ENCODE measurements at regions not wholly inside any gene's neighbourhood (a gene's known extent, or its start where the extent isn't known, plus 50 kb on each side); places are given as distances from the start of the nearest gene placed in this dataset.

GRCh38 chr7:25771491-25771890, 380.5 kb upstream of the NFE2L3 start:
- H3K4me1 ChIP-seq = no peaks in the 10 kb centered on the region
- H3K9me3 ChIP-seq = no peaks in the 10 kb centered on the region
- FAIRE-seq = no peak
- no peak overlapping the region for H3K4me2 ChIP-seq
- no peak overlapping the region for H3K27ac ChIP-seq
- no peak for ATAC-seq
- ChIA-PET POLR2A (no interaction called here), CTCF (no interaction called here)
- 58% methylated on average over 4 of the region's 4 CpGs for WGBS (ENCODE audit: missing lambda C conversion rate)
- H3K4me3 ChIP-seq = no peak overlapping the region
- DNase-seq (ENCODE audit: low read depth in 1 of 2, low spot score in 1 of 2) = no peak
- TF ChIP-seq POLR2A (IDR thresholded peaks at IDR 0.05; ENCODE audit: low read length) (no peak), PHF8 (IDR thresholded peaks at IDR 0.05; ENCODE audit: borderline replicate concordance, low read depth) (no peak), KDM1A (IDR thresholded peaks at IDR 0.05; ENCODE audit: low read depth) (no peak), ESRRA (IDR thresholded peaks at IDR 0.05; ENCODE audit: borderline replicate concordance, low read length) (no peak), MAFK (IDR thresholded peaks at IDR 0.05; ENCODE audit: partially characterized antibody) (no peak), CEBPB (IDR thresholded peaks at IDR 0.05) (no peak), ZNF302 (CRISPR knock-in tag; IDR thresholded peaks at IDR 0.05) (no peak), JUNB (IDR thresholded peaks at IDR 0.05) (no peak), SREBF2 (IDR thresholded peaks at IDR 0.05) (no peak), FOSL2 (IDR thresholded peaks at IDR 0.05) (no peak), FOSL2 (CRISPR knock-in tag; IDR thresholded peaks at IDR 0.05) (no peak), REST (IDR thresholded peaks at IDR 0.05) (no peak), RNF2 (IDR thresholded peaks at IDR 0.05; ENCODE audit: borderline replicate concordance, low read depth) (no peak), CHD4 (IDR thresholded peaks at IDR 0.05; ENCODE audit: borderline replicate concordance) (no peak), EHF (CRISPR knock-in tag; IDR thresholded peaks at IDR 0.05) (no peak)

- ATAC-seq = no peak
- Histone ChIP-seq H3K4me3 (no peak overlapping the region), H3K9me3 (no peaks in the 10 kb centered on the region), H3K27ac (no peak overlapping the region), H3K4me2 (no peak overlapping the region), H3K4me1 (no peaks in the 10 kb centered on the region)
- ChIA-PET CTCF (no interaction called here), POLR2A (no interaction called here)
- no peak for DNase-seq (ENCODE audit: low read depth in 1 of 2, low spot score in 1 of 2)
- TF ChIP-seq GATA3 (IDR thresholded peaks at IDR 0.05; ENCODE audit: borderline replicate concordance) (no peak), FOSB (CRISPR knock-in tag; IDR thresholded peaks at IDR 0.05) (no peak), REST (IDR thresholded peaks at IDR 0.05) (no peak), KDM1A (IDR thresholded peaks at IDR 0.05; ENCODE audit: low read depth) (no peak), ZFP36 (IDR thresholded peaks at IDR 0.05; ENCODE audit: borderline replicate concordance, partially characterized antibody) (no peak), ZC3H11A (IDR thresholded peaks at IDR 0.05) (no peak), BCL3 (IDR thresholded peaks at IDR 0.05) (no peak), SMC3 (IDR thresholded peaks at IDR 0.05) (no peak), MYC (IDR thresholded peaks at IDR 0.05; ENCODE audit: borderline replicate concordance, low read length) (no peak), KDM5A (IDR thresholded peaks at IDR 0.05) (no peak), NPAS2 (CRISPR knock-in tag; IDR thresholded peaks at IDR 0.05; ENCODE audit: borderline replicate concordance) (no peak), BHLHE40 (IDR thresholded peaks at IDR 0.05; ENCODE audit: low read depth, low read length) (no peak), FOXS1 (CRISPR knock-in tag; IDR thresholded peaks at IDR 0.05) (no peak), PBX3 (IDR thresholded peaks at IDR 0.05) (no peak), MAFK (IDR thresholded peaks at IDR 0.05; ENCODE audit: partially characterized antibody) (no peak), PHF8 (IDR thresholded peaks at IDR 0.05; ENCODE audit: borderline replicate concordance, low read depth) (no peak), EHMT2 (IDR thresholded peaks at IDR 0.05; ENCODE audit: low read depth) (no peak), RNF2 (IDR thresholded peaks at IDR 0.05; ENCODE audit: borderline replicate concordance, low read depth) (no peak)
- WGBS (ENCODE audit: missing lambda C conversion rate) = 78% methylated on average over 4 of the region's 4 CpGs
- FAIRE-seq = no peak
These were observed 379.2 kb upstream of the NFE2L3 start for GRCh38 chr7:25772802-25773201.

Data from A549 (cell line).